Dedifferentiated amniotic fluid mesenchymal stem cell (primary cell): ENCODE measurements at regions not wholly inside any gene's neighbourhood (a gene's known extent, or its start where the extent isn't known, plus 50 kb on each side); places are given as distances from the start of the nearest gene placed in this dataset.

Source experiments
- DNase-seq: peaks from one replicate; pipeline ENCODE4 v3.0.0-alpha.2; 2016; ENCODE audit errors: extremely low spot score

GRCh38 chr3:28646435-28646834, 297.8 kb upstream of the AZI2 start:
- no peak for DNase-seq

GRCh38 chr3:28649266-28649665, 300.6 kb upstream of the AZI2 start:
- no peak for DNase-seq

- DNase-seq: no peak
Observed at GRCh38 chr3:28651159-28651558, 302.5 kb upstream of the AZI2 start.

DNA sequence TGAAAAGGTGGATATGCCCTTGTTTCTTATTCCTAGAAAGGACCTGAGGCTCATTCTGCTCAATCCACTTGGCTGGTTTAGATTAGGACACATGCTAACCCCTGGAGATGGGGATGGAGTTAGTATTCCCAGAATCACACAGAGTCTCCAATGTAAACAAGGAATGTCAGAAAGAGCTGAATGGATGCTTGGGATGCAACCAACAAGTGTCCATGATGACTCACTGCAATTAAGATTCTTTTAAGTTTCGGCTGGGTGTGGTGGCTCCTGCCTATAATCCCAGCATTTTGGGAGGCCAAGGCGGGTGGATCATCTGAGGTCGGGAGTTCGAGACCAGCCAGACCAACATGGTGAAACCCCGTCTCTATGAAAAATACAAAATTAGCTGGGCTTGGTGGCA, 315.5 kb upstream of the AZI2 start:
- no peak for DNase-seq

- peak; percentile 63 for DNase-seq
Observed at GRCh38 chr3:28667646-28668621, 319.3 kb upstream of the AZI2 start.

DNA sequence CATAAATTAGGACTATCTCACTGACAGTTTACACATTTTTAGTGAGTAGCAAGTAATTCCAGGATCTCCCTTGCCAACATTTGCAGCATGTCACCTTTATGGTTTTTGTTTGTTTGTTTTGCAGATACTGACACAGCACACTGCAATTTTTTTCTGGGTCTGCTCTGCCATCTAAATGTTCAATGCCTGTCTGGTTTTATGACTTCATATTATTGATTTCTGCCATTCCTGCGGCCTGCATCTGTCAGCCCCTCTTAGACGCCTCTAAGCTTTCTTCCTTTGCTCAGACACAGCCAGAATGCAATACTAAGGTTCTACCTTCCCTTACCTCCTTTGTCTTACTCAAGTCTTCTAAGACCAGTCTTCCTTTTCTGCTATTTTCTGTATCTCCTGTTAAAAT, 321.2 kb upstream of the AZI2 start:
- DNase-seq: no peak

- no peak for DNase-seq
Observed at GRCh38 chr3:28672406-28672805, 323.8 kb upstream of the AZI2 start.

DNA sequence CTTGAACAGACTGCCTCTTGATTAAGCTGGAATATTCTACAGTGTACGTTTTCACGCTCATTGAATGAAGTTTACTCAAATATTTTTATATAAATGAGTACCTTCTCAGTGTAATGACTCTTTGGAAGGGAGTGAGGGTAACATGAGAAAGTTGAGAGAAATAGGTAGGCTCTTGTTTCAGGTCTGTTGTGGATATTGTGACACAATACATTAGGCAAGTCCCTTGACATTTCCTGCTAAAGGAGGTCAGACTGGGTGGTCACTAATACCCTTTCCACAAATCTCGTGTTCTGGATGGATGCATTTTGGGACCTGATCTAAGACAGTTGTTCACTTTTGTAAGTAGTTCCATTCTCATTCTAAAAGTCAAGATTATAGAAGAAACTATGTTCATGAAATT, 324.8 kb upstream of the AZI2 start:
- DNase-seq: no peak

GRCh38 chr3:28674212-28674611, 325.6 kb upstream of the AZI2 start:
- no peak for DNase-seq

GRCh38 chr3:28677581-28677980, 329.0 kb upstream of the AZI2 start:
- no peak for DNase-seq

- no peak for DNase-seq
Observed at GRCh38 chr3:28678086-28678485, 329.5 kb upstream of the AZI2 start.

- no peak for DNase-seq
Observed at GRCh38 chr3:28680050-28680449, 331.4 kb upstream of the AZI2 start.

GRCh38 chr3:28682121-28682520, 333.5 kb upstream of the AZI2 start:
- DNase-seq: no peak

DNA sequence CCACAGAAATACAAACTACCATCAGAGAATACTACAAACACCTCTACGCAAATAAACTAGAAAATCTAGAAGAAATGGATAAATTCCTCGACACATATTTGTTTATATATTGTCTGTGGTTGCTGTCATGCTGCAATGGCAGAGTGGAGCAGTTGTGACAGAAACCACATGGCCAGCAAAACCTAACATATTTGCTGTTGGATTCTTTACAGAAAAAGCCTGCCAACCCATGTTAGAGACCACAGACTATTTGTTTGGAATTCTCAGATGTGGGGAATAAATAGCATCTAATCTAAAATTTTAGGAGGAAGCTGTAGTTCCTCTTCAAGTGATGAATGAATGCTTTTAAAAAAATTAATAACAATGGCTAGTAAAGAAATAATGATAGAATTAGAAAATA, 341.6 kb upstream of the AZI2 start:
- no peak for DNase-seq

DNA sequence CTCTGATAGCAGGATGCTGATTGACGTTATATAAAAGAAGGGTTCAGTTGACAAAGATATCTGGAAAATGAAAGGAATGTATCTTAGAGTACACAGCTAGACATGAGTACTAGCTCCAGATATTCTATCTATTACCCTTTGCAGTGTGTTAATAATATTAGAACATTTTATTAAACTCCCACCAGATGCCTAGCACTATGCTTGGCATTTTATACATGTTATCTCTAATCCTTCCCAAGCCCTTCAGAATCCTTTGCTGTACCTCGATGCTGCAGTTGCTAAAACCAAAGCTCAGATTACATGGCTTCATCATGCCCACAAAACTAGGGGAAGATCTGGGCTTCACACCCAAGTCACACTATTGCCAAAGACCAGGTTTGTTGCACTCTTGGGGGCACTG, 350.1 kb upstream of the AZI2 start:
- DNase-seq: no peak

GRCh38 chr3:28699283-28699682, 350.7 kb upstream of the AZI2 start:
- DNase-seq: no peak

GRCh38 chr3:28700728-28701127, 352.1 kb upstream of the AZI2 start:
- no peak for DNase-seq

GRCh38 chr3:28703843-28704242, 355.2 kb upstream of the AZI2 start:
- no peak for DNase-seq

DNA sequence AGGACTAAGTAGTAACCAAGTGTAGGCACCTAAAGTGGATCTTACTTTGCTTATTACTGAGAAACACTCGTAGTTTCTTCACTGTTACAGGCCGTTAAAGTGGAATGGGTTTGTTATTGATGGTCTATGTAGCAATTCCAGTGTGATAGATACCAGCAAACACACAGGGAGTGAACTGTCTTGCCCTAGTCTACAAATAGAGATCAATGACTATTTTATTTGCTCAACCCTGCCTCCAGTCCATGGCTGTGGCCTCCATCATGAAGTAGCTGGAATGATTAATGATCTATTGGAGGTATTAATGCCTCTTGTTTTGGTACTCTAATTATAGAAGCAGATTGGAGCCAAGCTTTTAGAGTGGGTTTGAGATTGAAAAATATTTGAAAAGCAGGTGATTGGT, 362.7 kb upstream of the AZI2 start:
- no peak for DNase-seq

DNA sequence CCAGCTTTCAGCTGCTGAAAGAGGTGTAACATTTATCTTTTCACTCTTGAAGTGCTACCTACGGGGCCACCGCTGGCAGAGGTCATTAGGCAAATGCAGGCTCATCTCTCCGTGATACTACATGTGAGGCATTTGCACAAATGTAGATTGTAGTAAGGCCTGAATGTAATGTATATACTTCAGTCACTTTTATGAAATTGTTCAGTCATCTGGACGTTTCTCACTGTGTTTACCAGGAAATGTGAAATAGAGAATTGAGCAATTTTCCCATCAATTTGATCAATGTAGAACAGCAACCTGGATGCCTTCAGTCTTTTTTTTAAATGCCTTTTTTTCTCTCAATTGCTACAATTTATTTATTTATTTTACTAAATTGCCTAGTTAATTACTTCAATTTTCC, 368.3 kb upstream of the AZI2 start:
- no peak for DNase-seq

- DNase-seq: no peak
Observed at GRCh38 chr3:28718074-28718849, 369.6 kb upstream of the AZI2 start.

- no peak for DNase-seq
Observed at GRCh38 chr3:28726840-28727239, 378.2 kb upstream of the AZI2 start.

GRCh38 chr3:28727307-28727706, 378.7 kb upstream of the AZI2 start:
- DNase-seq: no peak
